ENCODE measurements at regions not wholly inside any gene's neighbourhood (a gene's known extent, or its start where the extent isn't known, plus 50 kb on each side); places are given as distances from the start of the nearest gene placed in this dataset.
"Not testable (repeated sequence)": the region's sequence is repeated elsewhere in the genome, so short reads cannot be mapped to it uniquely, and the experiment has no call there.

DNA sequence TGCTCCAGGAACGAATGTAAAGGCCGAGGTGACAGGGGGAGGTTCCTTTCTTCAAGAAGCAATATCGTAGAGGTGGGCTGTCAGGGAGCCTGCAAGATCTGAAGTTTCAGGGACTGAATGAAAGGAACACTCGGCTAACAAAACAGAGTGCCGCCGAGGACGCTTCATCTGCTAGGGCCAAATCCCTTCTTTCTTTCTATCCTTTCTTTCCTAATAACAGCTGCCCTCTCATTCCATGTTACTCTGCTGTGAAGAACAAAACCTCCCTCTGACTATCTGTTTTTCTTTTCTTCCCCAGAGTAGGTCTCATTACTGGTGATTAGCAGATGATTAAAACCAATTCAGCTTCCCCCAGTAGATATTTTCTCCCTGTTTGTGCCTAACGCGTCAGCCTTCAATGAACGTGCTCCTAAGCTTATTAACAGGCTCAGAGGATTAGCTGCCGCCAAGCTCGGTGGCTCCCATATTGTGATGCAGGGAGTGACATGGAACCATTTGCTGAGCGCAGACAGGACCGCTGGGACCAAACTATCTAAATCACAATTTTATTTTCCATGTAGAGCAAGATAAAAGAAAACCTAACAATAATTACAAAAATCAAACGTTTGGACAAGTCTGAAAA lies 414.6 kb downstream of the TMEM182 start:
- no peak for DNase-seq (ENCODE audit: low spot score)
- TF ChIP-seq, protein P1, sequence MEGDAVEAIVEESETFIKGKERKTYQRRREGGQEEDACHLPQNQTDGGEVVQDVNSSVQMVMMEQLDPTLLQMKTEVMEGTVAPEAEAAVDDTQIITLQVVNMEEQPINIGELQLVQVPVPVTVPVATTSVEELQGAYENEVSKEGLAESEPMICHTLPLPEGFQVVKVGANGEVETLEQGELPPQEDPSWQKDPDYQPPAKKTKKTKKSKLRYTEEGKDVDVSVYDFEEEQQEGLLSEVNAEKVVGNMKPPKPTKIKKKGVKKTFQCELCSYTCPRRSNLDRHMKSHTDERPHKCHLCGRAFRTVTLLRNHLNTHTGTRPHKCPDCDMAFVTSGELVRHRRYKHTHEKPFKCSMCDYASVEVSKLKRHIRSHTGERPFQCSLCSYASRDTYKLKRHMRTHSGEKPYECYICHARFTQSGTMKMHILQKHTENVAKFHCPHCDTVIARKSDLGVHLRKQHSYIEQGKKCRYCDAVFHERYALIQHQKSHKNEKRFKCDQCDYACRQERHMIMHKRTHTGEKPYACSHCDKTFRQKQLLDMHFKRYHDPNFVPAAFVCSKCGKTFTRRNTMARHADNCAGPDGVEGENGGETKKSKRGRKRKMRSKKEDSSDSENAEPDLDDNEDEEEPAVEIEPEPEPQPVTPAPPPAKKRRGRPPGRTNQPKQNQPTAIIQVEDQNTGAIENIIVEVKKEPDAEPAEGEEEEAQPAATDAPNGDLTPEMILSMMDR (IDR thresholded peaks at IDR 0.05; ENCODE audit: extremely low read depth, insufficient read depth, missing control alignments), result no peak
- in situ Hi-C loops (cut with MboI; ENCODE audit: low pct_unique_long_range_greater_than_20kb, low sequenced_read_pairs, unreplicated experiment), result no loop called here

GRCh38 chr2:103179798-103180197 lies 418.0 kb downstream of the TMEM182 start:
- TF ChIP-seq, protein P1 (IDR thresholded peaks at IDR 0.05; ENCODE audit: extremely low read depth, insufficient read depth, missing control alignments), result no peak

DNA sequence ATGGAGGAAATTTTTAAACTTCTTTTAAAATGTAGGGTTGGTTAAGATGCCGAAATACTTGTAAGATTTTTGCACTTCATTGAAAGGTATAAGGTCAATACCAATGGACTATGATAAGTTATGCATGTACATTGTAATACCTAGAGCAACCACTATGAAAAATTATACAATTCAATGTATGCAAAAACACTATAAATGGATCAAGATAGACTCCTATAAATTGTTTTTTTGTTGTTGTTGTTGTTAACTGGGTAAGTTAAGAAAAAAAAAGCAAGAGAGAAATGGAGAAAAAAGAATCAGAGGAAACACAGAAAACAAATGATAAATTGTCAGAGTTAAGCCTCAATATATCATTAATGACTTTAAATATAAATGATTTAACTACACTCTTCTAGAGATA lies 421.2 kb downstream of the TMEM182 start:
- DNase-seq (ENCODE audit: low spot score), result no peak
- in situ Hi-C loops (cut with MboI; ENCODE audit: low pct_unique_long_range_greater_than_20kb, low sequenced_read_pairs, unreplicated experiment), result no loop called here
- TF ChIP-seq, protein P1 (IDR thresholded peaks at IDR 0.05; ENCODE audit: extremely low read depth, insufficient read depth, missing control alignments), result no peak

More at GRCh38 chr2:103179798-103180197, 418.0 kb downstream of the TMEM182 start:
- DNase-seq (ENCODE audit: low spot score), result no peak
- in situ Hi-C loops (cut with MboI; ENCODE audit: low pct_unique_long_range_greater_than_20kb, low sequenced_read_pairs, unreplicated experiment), result no loop called here

DNA sequence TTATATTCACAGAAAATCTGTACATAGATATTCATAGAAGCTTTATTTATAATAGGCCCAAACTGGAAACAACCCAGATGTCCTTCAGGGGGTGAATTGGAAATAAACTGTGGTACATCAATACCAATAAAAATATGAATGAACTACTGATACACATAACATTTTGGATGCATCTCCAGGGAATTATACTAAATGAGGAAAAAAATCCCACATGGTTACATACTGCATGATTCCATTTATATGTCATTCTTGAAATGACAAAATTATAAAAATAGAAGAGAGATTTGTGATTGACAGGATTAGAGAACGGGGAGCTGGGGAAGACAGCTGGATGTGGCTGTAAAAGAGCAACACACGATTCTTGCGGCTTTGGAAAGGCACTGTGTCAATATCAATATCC lies 435.0 kb downstream of the TMEM182 start:
- in situ Hi-C loops (cut with MboI; ENCODE audit: low pct_unique_long_range_greater_than_20kb, low sequenced_read_pairs, unreplicated experiment), result no loop called here
- DNase-seq (ENCODE audit: low spot score), result no peak
- TF ChIP-seq, protein P1 (IDR thresholded peaks at IDR 0.05; ENCODE audit: extremely low read depth, insufficient read depth, missing control alignments), result no peak

DNA sequence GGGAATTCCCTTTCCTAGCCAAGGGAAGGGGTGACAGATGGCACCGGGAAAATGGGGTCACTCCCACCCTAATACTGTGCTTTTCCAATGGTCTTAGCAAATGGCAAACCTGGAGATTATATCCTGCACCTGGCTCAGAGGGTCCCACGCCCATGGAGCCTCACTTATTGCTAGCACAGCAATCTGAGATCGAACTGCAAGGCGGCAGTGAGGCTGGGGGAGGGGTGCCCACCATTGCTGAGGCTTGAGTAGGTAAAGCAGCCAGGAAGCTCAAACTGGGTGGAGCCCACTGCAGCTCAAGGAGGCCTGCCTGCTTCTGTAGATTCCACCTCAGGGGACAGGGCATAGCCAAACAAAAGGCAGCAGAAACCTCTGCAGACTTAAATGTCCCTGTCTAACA lies 438.9 kb downstream of the TMEM182 start:
- in situ Hi-C loops (cut with MboI; ENCODE audit: low pct_unique_long_range_greater_than_20kb, low sequenced_read_pairs, unreplicated experiment); DNase-seq (ENCODE audit: low spot score): not testable (repeated sequence)

GRCh38 chr2:103208916-103209315 lies 447.1 kb downstream of the TMEM182 start:
- in situ Hi-C loops (cut with MboI; ENCODE audit: low pct_unique_long_range_greater_than_20kb, low sequenced_read_pairs, unreplicated experiment), result no loop called here
- no peak for DNase-seq (ENCODE audit: low spot score)
- TF ChIP-seq, protein P1 (IDR thresholded peaks at IDR 0.05; ENCODE audit: extremely low read depth, insufficient read depth, missing control alignments), result no peak

DNA sequence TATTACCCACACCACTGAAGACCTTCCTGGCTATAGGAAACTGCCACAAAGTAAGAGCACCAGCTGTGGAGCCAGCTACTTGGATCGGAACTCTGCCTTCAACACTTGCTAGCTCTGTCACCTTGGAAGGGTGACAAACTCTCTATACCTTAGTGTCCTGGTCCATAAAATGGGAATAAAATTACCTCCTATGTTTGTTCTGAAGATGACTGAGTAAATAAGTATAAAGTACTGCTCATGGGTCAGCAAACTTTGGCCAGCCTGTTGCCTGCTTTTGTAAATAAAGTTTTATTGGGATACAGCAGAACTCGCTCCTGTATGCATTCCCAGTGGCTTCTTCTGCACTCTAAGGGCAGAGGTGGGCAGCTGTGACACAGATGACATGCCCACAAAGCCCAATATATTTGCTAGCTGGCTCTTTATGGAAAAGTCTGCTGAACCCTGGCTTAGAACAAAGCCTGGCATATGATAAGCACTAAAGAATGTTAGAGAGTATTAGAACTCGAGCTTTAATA lies 451.3 kb downstream of the TMEM182 start:
- TF ChIP-seq, protein P1 (IDR thresholded peaks at IDR 0.05; ENCODE audit: extremely low read depth, insufficient read depth, missing control alignments), result no peak
- DNase-seq (ENCODE audit: low spot score), result no peak
- in situ Hi-C loops (cut with MboI; ENCODE audit: low pct_unique_long_range_greater_than_20kb, low sequenced_read_pairs, unreplicated experiment), result no loop called here

Measured in GM13977 (cell line).